ENCODE measurements at regions not wholly inside any gene's neighbourhood (a gene's known extent, or its start where the extent isn't known, plus 50 kb on each side); places are given as distances from the start of the nearest gene placed in this dataset.

GRCh38 chr2:128818248-128818647, 499.6 kb upstream of the HS6ST1 start:
- ChIA-PET POLR2A (ENCODE audit: unreplicated experiment) (no interaction called here), CTCF (no interaction called here)
- no peaks in the 10 kb centered on the region for H3K36me3 ChIP-seq (ENCODE audit: low read depth)
- H2AFZ ChIP-seq, result no peak overlapping the region
- H4K20me1 ChIP-seq (ENCODE audit: insufficient read depth), result no peaks in the 10 kb centered on the region
- TF ChIP-seq EZH2 (IDR thresholded peaks at IDR 0.05; ENCODE audit: low read depth) (no peak), CTCF (conservative IDR thresholded peaks at IDR 0.05) (no peak)
- no peak overlapping the region for H3K27ac ChIP-seq
- H3F3A ChIP-seq (ENCODE audit: insufficient read depth, low read depth), result no peaks in the 10 kb centered on the region
- no peak overlapping the region for H3K4me2 ChIP-seq
- H3K27me3 ChIP-seq (ENCODE audit: insufficient read depth, low read depth), result peaks cover 74% of the 10 kb centered on the region
- intact Hi-C loops (cut with micrococcal nuclease; ENCODE audit: unreplicated experiment), result no loop called here
- H3K9me3 ChIP-seq (ENCODE audit: insufficient read depth, low read depth), result no peaks in the 10 kb centered on the region
- no peaks in the 10 kb centered on the region for H3K9me2 ChIP-seq (ENCODE audit: insufficient read depth)
- H3K4me1 ChIP-seq (replicated peaks; ENCODE audit: insufficient read depth), result no peaks in the 10 kb centered on the region
- no TSS peak for BruUV-seq (replicated peaks)
- H3K79me2 ChIP-seq (ENCODE audit: low read depth), result no peaks in the 10 kb centered on the region
- H3K4me3 ChIP-seq, result no peak overlapping the region
- DNase-seq, result no peak

- Histone ChIP-seq H3K9me2 (ENCODE audit: insufficient read depth) (no peaks in the 10 kb centered on the region), H3K4me1 (replicated peaks; ENCODE audit: insufficient read depth) (no peaks in the 10 kb centered on the region), H4K20me1 (ENCODE audit: insufficient read depth) (no peaks in the 10 kb centered on the region), H3K79me2 (ENCODE audit: low read depth) (no peaks in the 10 kb centered on the region), H3K27me3 (ENCODE audit: insufficient read depth, low read depth) (peaks cover 80% of the 10 kb centered on the region), H2AFZ (no peak overlapping the region), H3K4me3 (no peak overlapping the region), H3K27ac (no peak overlapping the region), H3K9me3 (ENCODE audit: insufficient read depth, low read depth) (no peaks in the 10 kb centered on the region), H3F3A (ENCODE audit: insufficient read depth, low read depth) (no peaks in the 10 kb centered on the region), H3K4me2 (no peak overlapping the region), H3K36me3 (ENCODE audit: low read depth) (no peaks in the 10 kb centered on the region)
- ChIA-PET POLR2A (ENCODE audit: unreplicated experiment) (no interaction called here), CTCF (no interaction called here)
- no TSS peak for BruUV-seq (replicated peaks)
- no peak for DNase-seq
- intact Hi-C loops (cut with micrococcal nuclease; ENCODE audit: unreplicated experiment), result no loop called here
- TF ChIP-seq CTCF (conservative IDR thresholded peaks at IDR 0.05) (no peak), EZH2 (IDR thresholded peaks at IDR 0.05; ENCODE audit: low read depth) (no peak)
Measured at GRCh38 chr2:128818704-128819491, 500.2 kb upstream of the HS6ST1 start.

- no peak overlapping the region for H3K4me3 ChIP-seq
- no peaks in the 10 kb centered on the region for H3K4me1 ChIP-seq (replicated peaks; ENCODE audit: insufficient read depth)
- BruUV-seq (replicated peaks), result no TSS peak
- ChIA-PET POLR2A (ENCODE audit: unreplicated experiment) (no interaction called here), CTCF (no interaction called here)
- no peak for DNase-seq
- H3F3A ChIP-seq (ENCODE audit: insufficient read depth, low read depth), result no peaks in the 10 kb centered on the region
- H4K20me1 ChIP-seq (ENCODE audit: insufficient read depth), result no peaks in the 10 kb centered on the region
- H3K4me2 ChIP-seq, result no peak overlapping the region
- no peaks in the 10 kb centered on the region for H3K36me3 ChIP-seq (ENCODE audit: low read depth)
- intact Hi-C loops (cut with micrococcal nuclease; ENCODE audit: unreplicated experiment), result no loop called here
- H3K27me3 ChIP-seq (ENCODE audit: insufficient read depth, low read depth), result peaks cover 71% of the 10 kb centered on the region
- no peak for TF ChIP-seq EZH2 (IDR thresholded peaks at IDR 0.05; ENCODE audit: low read depth)
- TF ChIP-seq CTCF (conservative IDR thresholded peaks at IDR 0.05), result no peak
- H3K9me2 ChIP-seq (ENCODE audit: insufficient read depth), result no peaks in the 10 kb centered on the region
- H3K27ac ChIP-seq, result no peak overlapping the region
- H3K79me2 ChIP-seq (ENCODE audit: low read depth), result no peaks in the 10 kb centered on the region
- no peaks in the 10 kb centered on the region for H3K9me3 ChIP-seq (ENCODE audit: insufficient read depth, low read depth)
- H2AFZ ChIP-seq, result no peak overlapping the region
Measured at GRCh38 chr2:128820452-128820851, 501.8 kb upstream of the HS6ST1 start.
